NT2/D1 (cell line): ENCODE measurements at regions not wholly inside any gene's neighbourhood (a gene's known extent, or its start where the extent isn't known, plus 50 kb on each side); places are given as distances from the start of the nearest gene placed in this dataset.

ENCODE experiments used
- DNase-seq: peaks from one replicate; pipeline ENCODE4 v3.0.0-alpha.2; 2011; ENCODE audit warnings: low read depth, low spot score
- H3K27me3 ChIP-seq: 2 replicates; pipeline ENCODE4 v1.6.0; 2011; ENCODE audit warnings: mild to moderate bottlenecking; ENCODE audit not compliant: insufficient read length, insufficient read depth
- H3K36me3 ChIP-seq: 2 replicates; pipeline ENCODE4 v1.6.1; 2011; ENCODE audit warnings: mild to moderate bottlenecking, low read length, mixed read lengths; ENCODE audit not compliant: insufficient read depth, insufficient read length
- H3K4me1 ChIP-seq: 2 replicates; pipeline ENCODE4 v1.5.1; 2011; ENCODE audit not compliant: insufficient read depth, insufficient read length
- H3K4me3 ChIP-seq: 2 replicates; pipeline ENCODE4 v1.5.1; 2011; ENCODE audit warnings: low read depth; ENCODE audit not compliant: insufficient read length
- H3K9ac ChIP-seq: 2 replicates; pipeline ENCODE4 v1.6.0; 2011; ENCODE audit warnings: low read depth; ENCODE audit not compliant: insufficient read length
- H3K9me3 ChIP-seq: 2 replicates; pipeline ENCODE4 v1.5.1; 2011; ENCODE audit warnings: mild to moderate bottlenecking, low read length; ENCODE audit not compliant: insufficient read depth
- SUZ12 ChIP-seq: IDR thresholded peaks from 2 replicates; pipeline ENCODE4 v1.6.1; 2011; ENCODE audit not compliant: insufficient read length, insufficient read depth; ENCODE audit errors: extremely low read depth
- YY1 ChIP-seq: IDR thresholded peaks from 2 replicates; pipeline ENCODE4 v1.6.1; 2011; ENCODE audit not compliant: insufficient read length, insufficient read depth
- ZNF274 ChIP-seq: IDR thresholded peaks from 2 replicates; pipeline ENCODE4 v1.6.1; 2011; ENCODE audit warnings: mild to moderate bottlenecking, low read depth, low read length

- H3K9ac ChIP-seq = no peak overlapping the region
- DNase-seq = no peak
- H3K9me3 ChIP-seq = peaks cover 12% of the 10 kb centered on the region; the same call in 1 of the 2 replicates
- H3K36me3 ChIP-seq = no peaks in the 10 kb centered on the region
- no peaks in the 10 kb centered on the region for H3K27me3 ChIP-seq
- H3K4me3 ChIP-seq = no peak overlapping the region
- H3K4me1 ChIP-seq = no peaks in the 10 kb centered on the region
- TF ChIP-seq ZNF274 (no peak), YY1 (no peak), SUZ12 (no peak)
These were observed 139.9 kb upstream of the LIPC start for GRCh38 chr15:58291848-58292247.

- DNase-seq = no peak
- no peak for TF ChIP-seq SUZ12
- TF ChIP-seq YY1 = no peak
- no peaks in the 10 kb centered on the region for H3K4me1 ChIP-seq
- no peaks in the 10 kb centered on the region for H3K36me3 ChIP-seq
- no peaks in the 10 kb centered on the region for H3K27me3 ChIP-seq
- no peak overlapping the region for H3K4me3 ChIP-seq
- peaks cover 12% of the 10 kb centered on the region; the same call in 1 of the 2 replicates for H3K9me3 ChIP-seq
- H3K9ac ChIP-seq = no peak overlapping the region
These were observed 139.0 kb upstream of the LIPC start for GRCh38 chr15:58292751-58293175.

DNA sequence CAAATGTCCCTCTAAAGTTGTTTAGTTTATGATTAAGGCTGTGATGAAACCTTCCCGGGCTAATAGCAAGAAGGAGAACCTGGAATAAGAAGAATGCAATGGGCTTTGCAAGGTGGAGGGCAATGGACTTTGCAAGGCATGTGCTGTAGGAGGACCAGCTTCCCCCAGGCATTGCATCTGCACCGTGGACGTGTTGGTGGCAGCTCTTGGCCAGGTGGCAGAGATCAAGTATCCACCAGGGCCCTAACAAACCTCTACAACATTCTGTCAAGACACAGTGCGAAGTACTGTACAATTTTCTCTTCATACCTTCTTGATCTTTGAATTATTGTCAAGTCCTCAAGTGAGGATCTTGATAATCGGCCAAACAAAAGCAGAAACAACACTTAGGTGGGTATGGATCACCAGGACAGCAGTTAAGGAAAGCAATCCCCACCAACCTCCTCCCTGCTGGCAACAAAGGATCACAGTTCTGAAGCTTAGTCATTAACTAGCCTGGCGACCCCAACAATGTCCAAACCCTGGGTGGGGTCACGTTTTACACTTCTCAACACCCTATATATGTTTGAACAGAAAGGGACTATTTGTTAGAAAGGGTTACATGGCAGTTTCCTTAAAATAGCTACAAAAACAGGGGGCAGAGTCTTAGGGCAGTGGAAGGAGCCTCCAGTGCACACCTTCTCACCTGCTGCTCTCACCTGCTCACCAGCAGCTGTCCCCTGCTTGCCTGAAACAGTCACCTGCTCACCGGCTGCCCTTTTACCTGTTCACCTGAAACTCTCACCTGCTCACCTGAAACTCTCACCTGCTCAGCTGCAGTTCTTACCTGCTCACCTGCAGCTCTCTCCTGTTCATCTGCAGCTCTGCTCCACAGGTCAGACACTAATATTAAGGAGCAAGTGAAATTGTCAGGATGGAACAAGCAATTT is 137.9 kb upstream of the LIPC start:
- H3K4me3 ChIP-seq = no peak overlapping the region
- TF ChIP-seq ZNF274 (no peak), YY1 (no peak), SUZ12 (no peak)
- H3K9ac ChIP-seq = no peak overlapping the region
- DNase-seq = no peak
- H3K36me3 ChIP-seq = no peaks in the 10 kb centered on the region
- no peaks in the 10 kb centered on the region for H3K27me3 ChIP-seq
- H3K4me1 ChIP-seq = no peaks in the 10 kb centered on the region
- H3K9me3 ChIP-seq = peaks cover 12% of the 10 kb centered on the region; the same call in 1 of the 2 replicates

- no peaks in the 10 kb centered on the region for H3K27me3 ChIP-seq
- no peak for DNase-seq
- H3K9ac ChIP-seq = no peak overlapping the region
- no peak overlapping the region for H3K4me3 ChIP-seq
- H3K36me3 ChIP-seq = no peaks in the 10 kb centered on the region
- peaks cover 12% of the 10 kb centered on the region; the same call in 1 of the 2 replicates for H3K9me3 ChIP-seq
- no peaks in the 10 kb centered on the region for H3K4me1 ChIP-seq
- TF ChIP-seq SUZ12 (no peak), YY1 (no peak), ZNF274 (no peak)
These were observed 137.0 kb upstream of the LIPC start for GRCh38 chr15:58294681-58295254.

- no peaks in the 10 kb centered on the region for H3K27me3 ChIP-seq
- H3K4me1 ChIP-seq = no peaks in the 10 kb centered on the region
These were observed 136.1 kb upstream of the LIPC start for GRCh38 chr15:58295637-58296215.

GRCh38 chr15:58296276-58296675 is 135.5 kb upstream of the LIPC start:
- Histone ChIP-seq H3K9ac (no peak overlapping the region), H3K27me3 (no peaks in the 10 kb centered on the region), H3K4me3 (no peak overlapping the region), H3K36me3 (no peaks in the 10 kb centered on the region), H3K9me3 (peaks cover 12% of the 10 kb centered on the region; the same call in 1 of the 2 replicates), H3K4me1 (no peaks in the 10 kb centered on the region)
- TF ChIP-seq SUZ12 (no peak), YY1 (no peak), ZNF274 (no peak)
- DNase-seq = no peak

More at GRCh38 chr15:58295637-58296215, 136.1 kb upstream of the LIPC start:
- Histone ChIP-seq H3K9me3 (peaks cover 12% of the 10 kb centered on the region; the same call in 1 of the 2 replicates), H3K36me3 (no peaks in the 10 kb centered on the region), H3K4me3 (no peak overlapping the region), H3K9ac (no peak overlapping the region)
- no peak for DNase-seq
- no peak for TF ChIP-seq SUZ12
- TF ChIP-seq ZNF274 = no peak
- TF ChIP-seq YY1 = no peak

DNA sequence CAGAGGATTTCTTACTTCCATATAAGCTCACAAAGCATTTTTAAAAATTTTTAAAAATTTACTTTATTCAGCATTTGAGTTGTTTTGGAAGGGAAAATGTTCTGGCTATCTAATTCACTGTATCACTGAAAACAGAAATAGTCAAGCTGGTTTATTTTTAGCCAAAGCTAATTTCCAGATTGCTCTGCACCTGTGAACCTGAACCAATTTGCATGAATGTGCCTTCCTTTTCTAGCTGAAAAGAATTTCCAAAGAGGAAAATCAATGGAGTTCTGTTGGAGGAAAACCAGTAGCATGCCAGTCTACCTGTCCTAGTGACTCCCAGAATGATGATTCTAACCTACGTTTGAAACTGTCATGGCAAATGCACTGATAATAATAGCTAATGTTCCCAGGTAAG is 134.2 kb upstream of the LIPC start:
- H3K36me3 ChIP-seq = no peaks in the 10 kb centered on the region
- DNase-seq = no peak
- TF ChIP-seq ZNF274 (no peak), YY1 (no peak)
- H3K4me1 ChIP-seq = no peaks in the 10 kb centered on the region
- no peak overlapping the region for H3K9ac ChIP-seq
- peaks cover 12% of the 10 kb centered on the region; the same call in 1 of the 2 replicates for H3K9me3 ChIP-seq
- H3K4me3 ChIP-seq = no peak overlapping the region
- no peaks in the 10 kb centered on the region for H3K27me3 ChIP-seq
